HCT116 (cell line): ENCODE measurements at regions not wholly inside any gene's neighbourhood (a gene's known extent, or its start where the extent isn't known, plus 50 kb on each side); places are given as distances from the start of the nearest gene placed in this dataset.

Experiments used
- ATAC-seq: fragments of 200-7000 bp; cut with Tn5 transposase; 2 replicates; pipeline ENCODE4 v1.9.1; 2020; ENCODE audit warnings: mild to moderate bottlenecking, moderate library complexity
- BruUV-seq: library from RNA; stranded (reverse); fragments of 400-500 nt; replicated peaks from 2 replicates; lab custom pipeline; 2021; lab: Mats Ljungman, UMichigan
- CTCF ChIA-PET: fragments of 300-600 bp; sonication (Branson Sonifier 250); formaldehyde crosslinking; loops from one replicate; lab custom pipeline; 2021; ENCODE audit warnings: antibody characterized with exemption; lab: Charles Lee
- POLR2A ChIA-PET: fragments of 300-600, 350-600 bp; sonication (Branson Sonifier 250); formaldehyde crosslinking; loops from one replicate; lab custom pipeline; 2021; ENCODE audit warnings: antibody characterized with exemption; lab: Charles Lee
- RAD21 ChIA-PET, 2 experiments: fragments of 300-600 bp; sonication (Branson Sonifier 250); formaldehyde crosslinking; loops; one replicate each; lab custom pipeline; 2023; ENCODE audit warnings: low total read pairs in 2 of 2; ENCODE audit not compliant: uncharacterized antibody in 2 of 2, unreplicated experiment in 2 of 2, low non-redundant PET in 1 of 2; lab: Charles Lee
- DNase-seq: peaks from one replicate; pipeline ENCODE4 v3.0.0-alpha.2; 2010; ENCODE audit warnings: low read depth, low spot score
- H2AFZ ChIP-seq: fragments of 200-600 bp; shearing (Covaris generic), sonication (generic); 2 replicates; pipeline ENCODE4 v1.6.1; 2017; ENCODE audit warnings: low read depth, mixed run types, mixed read lengths, antibody characterized with exemption, low read length; ENCODE audit not compliant: poor library complexity, severe bottlenecking
- H3K27ac ChIP-seq: 2 replicates; pipeline ENCODE4 v1.5.1; 2012; ENCODE audit warnings: low read depth, low read length
- H3K27me3 ChIP-seq: fragments of 200-600 bp; sonication (generic); 2 replicates; pipeline ENCODE4 v1.6.1; 2016; ENCODE audit warnings: mixed run types, low read length, mixed read lengths; ENCODE audit not compliant: insufficient read depth
- H3K36me3 ChIP-seq, 2 experiments: fragments of 200-500 bp in 1 of 2; fragments of 200-600 bp in 1 of 2; sonication (Bioruptor generic) in 1 of 2; sonication (generic) in 1 of 2; 2 replicates each; pipeline versions ENCODE4 v1.5.1 to v1.6.1; 2014 to 2016; ENCODE audit warnings: low read length in 2 of 2, inconsistent platforms in 1 of 2, mixed read lengths in 1 of 2, mixed run types in 1 of 2; ENCODE audit not compliant: insufficient read depth in 2 of 2, control insufficient read depth in 1 of 2
- H3K4me1 ChIP-seq, 2 experiments: fragments of 200-600 bp in 1 of 2; sonication (generic) in 1 of 2; 2 replicates each; pipeline versions ENCODE4 v1.5.1 to v1.6.1; 2012 to 2017; ENCODE audit warnings: low read length in 2 of 2, inconsistent platforms in 1 of 2, mild to moderate bottlenecking in 1 of 2, mixed read lengths in 1 of 2, mixed run types in 1 of 2, moderate library complexity in 1 of 2; ENCODE audit not compliant: insufficient read depth in 2 of 2, control insufficient read depth in 1 of 2
- H3K4me2 ChIP-seq: fragments of 200-600 bp; sonication (generic); 2 replicates; pipeline ENCODE4 v1.6.1; 2017; ENCODE audit warnings: mixed run types, low read length, mixed read lengths
- H3K4me3 ChIP-seq, 2 experiments: fragments of 200-600 bp in 1 of 2; sonication (generic) in 1 of 2; replicated peaks in 1 of 2; 2 replicates each; pipeline ENCODE4 v1.5.1; 2011 to 2016; ENCODE audit warnings: low read length in 2 of 2, control low read depth in 1 of 2, low read depth in 1 of 2, mild to moderate bottlenecking in 1 of 2, mixed read lengths in 1 of 2, mixed run types in 1 of 2
- H3K79me2 ChIP-seq: fragments of 200-600 bp; sonication (generic); 2 replicates; pipeline ENCODE4 v1.6.1; 2017; ENCODE audit warnings: mild to moderate bottlenecking, mixed run types, low read length, moderate library complexity, mixed read lengths; ENCODE audit not compliant: insufficient read depth
- H3K9ac ChIP-seq: fragments of 200-600 bp; sonication (generic); 2 replicates; pipeline ENCODE4 v1.6.1; 2016; ENCODE audit warnings: low read length, mixed read lengths
- H3K9me2 ChIP-seq: fragments of 200-600 bp; sonication (generic), shearing (Covaris generic); 2 replicates; pipeline ENCODE4 v1.6.1; 2017; ENCODE audit warnings: mixed run types, mild to moderate bottlenecking, moderate library complexity; ENCODE audit not compliant: insufficient read depth
- H3K9me3 ChIP-seq, 2 experiments: fragments of 200-500 bp in 1 of 2; fragments of 200-600 bp in 1 of 2; sonication (Bioruptor generic) in 1 of 2; sonication (generic) in 1 of 2; 2 replicates each; pipeline ENCODE4 v1.6.1; 2014 to 2017; ENCODE audit warnings: low read length in 2 of 2, mixed read lengths in 2 of 2, inconsistent platforms in 1 of 2, low read depth in 1 of 2, mild to moderate bottlenecking in 1 of 2, mixed run types in 1 of 2, moderate library complexity in 1 of 2; ENCODE audit not compliant: control insufficient read depth in 1 of 2, insufficient read depth in 1 of 2
- H4K20me1 ChIP-seq: fragments of 200-600 bp; sonication (generic), shearing (Covaris generic); 2 replicates; pipeline ENCODE4 v1.6.1; 2017; ENCODE audit warnings: mixed run types, mild to moderate bottlenecking, moderate library complexity; ENCODE audit not compliant: insufficient read depth
- CBX3 ChIP-seq: IDR thresholded peaks from 2 replicates; pipeline ENCODE4 v1.6.1; 2012; ENCODE audit warnings: low read depth
- ELF1 ChIP-seq: IDR thresholded peaks from 2 replicates; pipeline ENCODE4 v1.6.1; 2012; ENCODE audit warnings: low read depth, borderline replicate concordance
- FOSL1 ChIP-seq: IDR thresholded peaks from 2 replicates; pipeline ENCODE4 v1.6.1; 2012; ENCODE audit warnings: low read depth
- JUND ChIP-seq: IDR thresholded peaks from 2 replicates; pipeline ENCODE4 v1.6.1; 2012
- POLR2A ChIP-seq: IDR thresholded peaks from 2 replicates; pipeline ENCODE4 v1.7.0; 2011; ENCODE audit warnings: borderline replicate concordance; ENCODE audit not compliant: insufficient read depth, insufficient read length; ENCODE audit errors: extremely low read depth
- RAD21 ChIP-seq: IDR thresholded peaks from 2 replicates; pipeline ENCODE4 v1.6.1; 2012; ENCODE audit warnings: low read depth, mild to moderate bottlenecking
- SP1 ChIP-seq: IDR thresholded peaks from 2 replicates; pipeline ENCODE4 v1.6.1; 2012; ENCODE audit warnings: low read depth
- YY1 ChIP-seq: IDR thresholded peaks from 2 replicates; pipeline ENCODE4 v1.6.1; 2011; ENCODE audit warnings: low read length, low read depth, moderate library complexity, mild to moderate bottlenecking; ENCODE audit not compliant: insufficient replicate concordance; ENCODE audit errors: extremely low read depth
- ZFX ChIP-seq: fragments of 450-650 bp; IDR thresholded peaks from 2 replicates; pipeline ENCODE4 v1.6.1; 2017
- ZNF274 ChIP-seq: fragments of 200-500 bp; sonication (Bioruptor generic); IDR thresholded peaks from 2 replicates; pipeline ENCODE4 v1.6.1; 2014; ENCODE audit warnings: mild to moderate bottlenecking, low read depth, low read length, inconsistent platforms
- intact Hi-C: fragments of 100-400 bp; cut with micrococcal nuclease; formaldehyde crosslinking; loops from 2 replicates; pipeline ENCODE4 v1.10.0; 2022
- TF ChIP-seq, protein P1 (sequence below): IDR thresholded peaks from 2 replicates; pipeline ENCODE4 v1.6.1; 2012; ENCODE audit warnings: low read depth
- TF ChIP-seq, protein P2 (sequence below): IDR thresholded peaks from 2 replicates; pipeline ENCODE4 v1.6.1; 2012
- TF ChIP-seq, protein P3 (sequence below): IDR thresholded peaks from 2 replicates; pipeline ENCODE4 v1.6.1; 2011; ENCODE audit warnings: mild to moderate bottlenecking, low read length, moderate library complexity; ENCODE audit not compliant: insufficient replicate concordance; ENCODE audit errors: extremely low read depth

DNA sequence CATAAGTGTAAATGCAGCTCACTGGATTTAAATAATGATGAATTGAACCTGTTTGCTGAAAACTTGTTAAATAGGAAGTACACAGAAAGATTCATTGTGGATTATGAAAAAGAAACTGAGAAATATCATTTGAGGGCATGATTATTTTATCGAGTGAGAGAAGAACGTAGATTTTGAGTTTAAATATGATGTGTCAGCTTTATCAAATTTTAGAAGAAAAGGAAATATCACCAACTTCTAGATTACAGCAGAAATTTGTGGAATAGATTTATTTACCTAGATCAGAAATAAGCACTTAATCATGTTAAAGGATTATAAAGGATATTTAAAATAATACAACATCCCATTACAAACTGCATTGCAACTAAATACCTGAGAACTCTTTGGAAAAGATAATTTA lies 315.5 kb downstream of the ZPLD1 start:
- RAD21 ChIA-PET = interaction anchor here in 1 of 2 experiments (0.6 kb wide), 1 partner anchor 939 kb away, joined by 3 read pairs; no protein-coding TSS in a partner anchor
- intact Hi-C loops = no loop called here
- ATAC-seq = no peak

DNA sequence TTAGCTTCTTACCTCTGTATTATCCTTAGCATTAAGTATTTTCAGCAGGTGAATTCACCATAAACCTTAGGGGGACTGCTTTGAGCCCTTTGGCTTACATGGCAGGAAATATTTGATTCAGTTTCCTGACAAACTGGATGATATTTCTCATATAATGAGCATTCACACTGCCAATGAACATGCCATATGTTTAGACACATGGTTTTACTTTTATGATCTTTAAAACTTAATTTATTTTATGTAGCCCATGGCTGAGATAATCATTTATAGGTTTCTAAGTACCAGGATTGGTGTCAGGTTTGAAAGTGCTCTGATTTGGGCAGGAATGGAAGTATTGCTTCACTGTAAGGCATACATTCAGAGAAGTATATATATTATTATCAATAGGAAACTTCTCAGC lies 319.1 kb downstream of the ZPLD1 start:
- no peaks in the 10 kb centered on the region for H3K9me3 ChIP-seq
- intact Hi-C loops = no loop called here
- no peaks in the 10 kb centered on the region for H3K36me3 ChIP-seq
- no peak overlapping the region for H3K4me2 ChIP-seq
- no peak overlapping the region for H3K9ac ChIP-seq
- ATAC-seq (no peak), DNase-seq (no peak)
- no peaks in the 10 kb centered on the region for H3K27me3 ChIP-seq
- H3K79me2 ChIP-seq = no peaks in the 10 kb centered on the region
- ChIA-PET CTCF (no interaction called here), RAD21 (no interaction called here), POLR2A (no interaction called here)
- H3K27ac ChIP-seq = no peak overlapping the region
- H3K9me2 ChIP-seq = no peaks in the 10 kb centered on the region
- no TSS peak for BruUV-seq
- H4K20me1 ChIP-seq = no peaks in the 10 kb centered on the region
- no peak overlapping the region for H3K4me3 ChIP-seq
- no peak overlapping the region for H2AFZ ChIP-seq
- no peaks in the 10 kb centered on the region for H3K4me1 ChIP-seq
- TF ChIP-seq JUND (no peak), SP1 (no peak), CBX3 (no peak), ZNF274 (no peak), POLR2A (no peak), RAD21 (no peak), YY1 (no peak)
- TF ChIP-seq, protein P1, sequence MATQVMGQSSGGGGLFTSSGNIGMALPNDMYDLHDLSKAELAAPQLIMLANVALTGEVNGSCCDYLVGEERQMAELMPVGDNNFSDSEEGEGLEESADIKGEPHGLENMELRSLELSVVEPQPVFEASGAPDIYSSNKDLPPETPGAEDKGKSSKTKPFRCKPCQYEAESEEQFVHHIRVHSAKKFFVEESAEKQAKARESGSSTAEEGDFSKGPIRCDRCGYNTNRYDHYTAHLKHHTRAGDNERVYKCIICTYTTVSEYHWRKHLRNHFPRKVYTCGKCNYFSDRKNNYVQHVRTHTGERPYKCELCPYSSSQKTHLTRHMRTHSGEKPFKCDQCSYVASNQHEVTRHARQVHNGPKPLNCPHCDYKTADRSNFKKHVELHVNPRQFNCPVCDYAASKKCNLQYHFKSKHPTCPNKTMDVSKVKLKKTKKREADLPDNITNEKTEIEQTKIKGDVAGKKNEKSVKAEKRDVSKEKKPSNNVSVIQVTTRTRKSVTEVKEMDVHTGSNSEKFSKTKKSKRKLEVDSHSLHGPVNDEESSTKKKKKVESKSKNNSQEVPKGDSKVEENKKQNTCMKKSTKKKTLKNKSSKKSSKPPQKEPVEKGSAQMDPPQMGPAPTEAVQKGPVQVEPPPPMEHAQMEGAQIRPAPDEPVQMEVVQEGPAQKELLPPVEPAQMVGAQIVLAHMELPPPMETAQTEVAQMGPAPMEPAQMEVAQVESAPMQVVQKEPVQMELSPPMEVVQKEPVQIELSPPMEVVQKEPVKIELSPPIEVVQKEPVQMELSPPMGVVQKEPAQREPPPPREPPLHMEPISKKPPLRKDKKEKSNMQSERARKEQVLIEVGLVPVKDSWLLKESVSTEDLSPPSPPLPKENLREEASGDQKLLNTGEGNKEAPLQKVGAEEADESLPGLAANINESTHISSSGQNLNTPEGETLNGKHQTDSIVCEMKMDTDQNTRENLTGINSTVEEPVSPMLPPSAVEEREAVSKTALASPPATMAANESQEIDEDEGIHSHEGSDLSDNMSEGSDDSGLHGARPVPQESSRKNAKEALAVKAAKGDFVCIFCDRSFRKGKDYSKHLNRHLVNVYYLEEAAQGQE = no peak
- TF ChIP-seq, protein P2, sequence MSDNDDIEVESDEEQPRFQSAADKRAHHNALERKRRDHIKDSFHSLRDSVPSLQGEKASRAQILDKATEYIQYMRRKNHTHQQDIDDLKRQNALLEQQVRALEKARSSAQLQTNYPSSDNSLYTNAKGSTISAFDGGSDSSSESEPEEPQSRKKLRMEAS = no peak

More for the DNA sequence above, 315.5 kb downstream of the ZPLD1 start:
- no peaks in the 10 kb centered on the region for H3K36me3 ChIP-seq
- no peak for TF ChIP-seq ZFX
- TF ChIP-seq ELF1 = no peak
- no peak for TF ChIP-seq POLR2A
- TF ChIP-seq, protein P2 = no peak
- TF ChIP-seq CBX3 = no peak
- no peak for TF ChIP-seq RAD21
- no peak for TF ChIP-seq FOSL1
- TF ChIP-seq, protein P3, sequence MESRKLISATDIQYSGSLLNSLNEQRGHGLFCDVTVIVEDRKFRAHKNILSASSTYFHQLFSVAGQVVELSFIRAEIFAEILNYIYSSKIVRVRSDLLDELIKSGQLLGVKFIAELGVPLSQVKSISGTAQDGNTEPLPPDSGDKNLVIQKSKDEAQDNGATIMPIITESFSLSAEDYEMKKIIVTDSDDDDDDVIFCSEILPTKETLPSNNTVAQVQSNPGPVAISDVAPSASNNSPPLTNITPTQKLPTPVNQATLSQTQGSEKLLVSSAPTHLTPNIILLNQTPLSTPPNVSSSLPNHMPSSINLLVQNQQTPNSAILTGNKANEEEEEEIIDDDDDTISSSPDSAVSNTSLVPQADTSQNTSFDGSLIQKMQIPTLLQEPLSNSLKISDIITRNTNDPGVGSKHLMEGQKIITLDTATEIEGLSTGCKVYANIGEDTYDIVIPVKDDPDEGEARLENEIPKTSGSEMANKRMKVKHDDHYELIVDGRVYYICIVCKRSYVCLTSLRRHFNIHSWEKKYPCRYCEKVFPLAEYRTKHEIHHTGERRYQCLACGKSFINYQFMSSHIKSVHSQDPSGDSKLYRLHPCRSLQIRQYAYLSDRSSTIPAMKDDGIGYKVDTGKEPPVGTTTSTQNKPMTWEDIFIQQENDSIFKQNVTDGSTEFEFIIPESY = no peak
- H3K9me2 ChIP-seq = no peaks in the 10 kb centered on the region
- no peaks in the 10 kb centered on the region for H3K79me2 ChIP-seq
- no peak overlapping the region for H3K9ac ChIP-seq
- no peak overlapping the region for H2AFZ ChIP-seq
- no peak overlapping the region for H3K4me2 ChIP-seq
- no peak overlapping the region for H3K4me3 ChIP-seq
- ChIA-PET CTCF (no interaction called here), POLR2A (no interaction called here)
- no peaks in the 10 kb centered on the region for H3K9me3 ChIP-seq
- H4K20me1 ChIP-seq = no peaks in the 10 kb centered on the region
- no peaks in the 10 kb centered on the region for H3K27me3 ChIP-seq
- BruUV-seq = no TSS peak
- no peak overlapping the region for H3K27ac ChIP-seq
- DNase-seq = no peak
- H3K4me1 ChIP-seq = no peaks in the 10 kb centered on the region
